Smooth muscle cell (in vitro differentiated cells): ENCODE measurements at regions not wholly inside any gene's neighbourhood (a gene's known extent, or its start where the extent isn't known, plus 50 kb on each side); places are given as distances from the start of the nearest gene placed in this dataset. TPM values are rescaled to one million over a fixed set of nuclear protein-coding genes. Genes with fewer than 3 reads are reported as not detected.

Experiments used
- DNase-seq: peaks from one replicate; lab custom pipeline; 2025; ENCODE audit not compliant: unreplicated experiment; lab: John Stamatoyannopoulos, UW
- H2AFZ ChIP-seq: fragments of 200-600 bp; sonication (generic); 2 replicates; pipeline ENCODE4 v1.6.0; 2016; ENCODE audit warnings: antibody characterized with exemption, low read depth, mild to moderate bottlenecking
- H3F3A ChIP-seq: fragments of 200-600 bp; sonication (generic); 2 replicates; pipeline ENCODE4 v1.6.0; 2017; ENCODE audit warnings: antibody characterized with exemption, low read depth
- H3K27ac ChIP-seq: fragments of 200-600 bp; sonication (generic); 2 replicates; pipeline ENCODE4 v1.5.1; 2016; ENCODE audit warnings: low read depth, mild to moderate bottlenecking
- H3K27me3 ChIP-seq: fragments of 200-600 bp; sonication (generic); 2 replicates; pipeline ENCODE4 v1.6.1; 2016; ENCODE audit warnings: low read depth, mild to moderate bottlenecking
- H3K36me3 ChIP-seq: fragments of 200-600 bp; sonication (generic); 2 replicates; pipeline ENCODE4 v1.5.1; 2016; ENCODE audit warnings: low read depth
- H3K4me1 ChIP-seq: fragments of 200-600 bp; sonication (generic); 2 replicates; pipeline ENCODE4 v1.5.1; 2016; ENCODE audit warnings: low read depth
- H3K4me2 ChIP-seq: fragments of 200-600 bp; sonication (generic); 2 replicates; pipeline ENCODE4 v1.6.0; 2016; ENCODE audit warnings: mild to moderate bottlenecking
- H3K4me3 ChIP-seq: fragments of 200-600 bp; sonication (generic); 2 replicates; pipeline ENCODE4 v1.5.1; 2016; ENCODE audit warnings: mild to moderate bottlenecking
- H3K79me2 ChIP-seq: fragments of 200-600 bp; sonication (generic); 2 replicates; pipeline ENCODE4 v1.6.0; 2016; ENCODE audit warnings: low read depth, mild to moderate bottlenecking
- H3K9ac ChIP-seq: fragments of 200-600 bp; sonication (generic); 2 replicates; pipeline ENCODE4 v1.6.0; 2016; ENCODE audit warnings: low read depth
- H3K9me3 ChIP-seq: fragments of 200-600 bp; sonication (generic); replicated peaks from 2 replicates; pipeline ENCODE4 v1.5.1; 2016; ENCODE audit warnings: low read depth
- H4K20me1 ChIP-seq: fragments of 200-600 bp; sonication (generic); 2 replicates; pipeline ENCODE4 v1.6.0; 2016; ENCODE audit warnings: low read depth
- CTCF ChIP-seq: fragments of 200-600 bp; sonication (generic); IDR thresholded peaks from 2 replicates; pipeline ENCODE4 v1.5.1; 2017; ENCODE audit warnings: borderline replicate concordance, mild to moderate bottlenecking, antibody characterized with exemption; ENCODE audit not compliant: insufficient read depth, poor library complexity, severe bottlenecking
- small RNA-seq: library from RNA; depleted of rRNA; stranded (forward); fragments of <200 nt; gene quantifications from one replicate; pipeline ENCODE3, GENCODE V24; 2014

- Histone ChIP-seq H3K4me1 (no peaks in the 10 kb centered on the region), H3K4me3 (no peak overlapping the region), H3K27ac (no peak overlapping the region), H3K79me2 (no peaks in the 10 kb centered on the region), H3K36me3 (no peaks in the 10 kb centered on the region), H3K27me3 (no peaks in the 10 kb centered on the region), H4K20me1 (no peaks in the 10 kb centered on the region), H3K9me3 (no peaks in the 10 kb centered on the region), H3F3A (no peaks in the 10 kb centered on the region), H3K9ac (no peak overlapping the region), H2AFZ (no peak overlapping the region), H3K4me2 (no peak overlapping the region)
- DNase-seq = no peak
- no peak for TF ChIP-seq CTCF
Observed at GRCh38 chr7:120218712-120219111, 54.3 kb upstream of the KCND2 start.

- H3F3A ChIP-seq = no peaks in the 10 kb centered on the region
- H4K20me1 ChIP-seq = no peaks in the 10 kb centered on the region
- H3K4me3 ChIP-seq = no peak overlapping the region
- no peak overlapping the region for H2AFZ ChIP-seq
- TF ChIP-seq CTCF = no peak
- no peak overlapping the region for H3K27ac ChIP-seq
- no peaks in the 10 kb centered on the region for H3K9me3 ChIP-seq
- no peaks in the 10 kb centered on the region for H3K4me1 ChIP-seq
- H3K4me2 ChIP-seq = no peak overlapping the region
- DNase-seq = no peak
- no peaks in the 10 kb centered on the region for H3K36me3 ChIP-seq
- H3K9ac ChIP-seq = no peak overlapping the region
- H3K27me3 ChIP-seq = no peaks in the 10 kb centered on the region
- no peaks in the 10 kb centered on the region for H3K79me2 ChIP-seq
Observed at GRCh38 chr7:120221666-120222065, 51.3 kb upstream of the KCND2 start.

Small RNAs in the stretch of these regions (small RNA-seq; reads per million reads assigned to genes)
- not detected for gene RNU1-29P
